K562 (cell line): ENCODE measurements at regions not wholly inside any gene's neighbourhood (a gene's known extent, or its start where the extent isn't known, plus 50 kb on each side); places are given as distances from the start of the nearest gene placed in this dataset.
"Not testable (repeated sequence)": the region's sequence is repeated elsewhere in the genome, so short reads cannot be mapped to it uniquely, and the experiment has no call there.

Experiments used
- ATAC-seq: fragments of 200-7000 bp; cut with Tn5 transposase; 3 replicates; pipeline ENCODE4 v1.9.1; 2020; ENCODE audit warnings: moderate library complexity
- BruUV-seq: library from RNA; stranded (reverse); fragments of 400-500 nt; replicated peaks from 2 replicates; lab custom pipeline; 2021; lab: Mats Ljungman, UMichigan
- CTCF ChIA-PET: fragments of 300-600 bp; formaldehyde crosslinking; extraction: SDS; loops from one replicate; lab custom pipeline; 2021; ENCODE audit warnings: low intra/inter-chr PET ratio; lab: Yijun Ruan, JAX
- POLR2A ChIA-PET: fragments of 300-600, 350-650 bp; sonication (Branson Sonifier 250); formaldehyde crosslinking; extraction: SDS; loops from one replicate; lab custom pipeline; 2021; ENCODE audit warnings: antibody characterized with exemption, inconsistent platforms; lab: Yijun Ruan, JAX
- DNase-seq, 4 experiments: peaks; one replicate each; pipeline versions ENCODE4 v3.0.0 to v3.0.0-alpha.2; 2011 to 2018; ENCODE audit warnings: low spot score in 3 of 4, mixed read lengths in 3 of 4; ENCODE audit errors: extremely low read depth in 1 of 4
- FAIRE-seq: peaks from 2 replicates; lab custom pipeline; 2011; peaks lifted over from hg19 to GRCh38; lab: Jason Lieb, UNC
- H2AFZ ChIP-seq: 2 replicates; pipeline ENCODE4 v1.6.0; 2011; ENCODE audit warnings: low read depth, low read length, control low read depth, inconsistent platforms
- H3K27ac ChIP-seq: fragments of 200-600 bp; 3 replicates; pipeline ENCODE4 v1.8.0; 2011; ENCODE audit warnings: low read depth, mild to moderate bottlenecking, control low read depth, inconsistent platforms, low read length, moderate library complexity, mixed read lengths; ENCODE audit errors: extremely low read depth
- H3K27me3 ChIP-seq, 2 experiments: fragments of 300-600 bp in 1 of 2; 2 replicates in 1 of 2; 3 replicates in 1 of 2; pipeline versions ENCODE4 v1.6.0 to v1.8.0; 2011; ENCODE audit warnings: inconsistent platforms in 2 of 2, low read length in 2 of 2, mild to moderate bottlenecking in 1 of 2, mixed read lengths in 1 of 2, moderate library complexity in 1 of 2; ENCODE audit not compliant: control insufficient read depth in 2 of 2, insufficient read depth in 2 of 2
- H3K36me3 ChIP-seq: fragments of 300-600 bp; 3 replicates; pipeline ENCODE4 v1.8.0; 2011; ENCODE audit warnings: mild to moderate bottlenecking, low read length, inconsistent platforms; ENCODE audit not compliant: control insufficient read depth, insufficient read depth
- H3K4me1 ChIP-seq, 2 experiments: fragments of 200-600 bp in 1 of 2; replicated peaks in 1 of 2; 2 replicates in 1 of 2; 3 replicates in 1 of 2; pipeline versions ENCODE4 v1.5.1 to v1.8.0; 2011; ENCODE audit warnings: inconsistent platforms in 2 of 2, low read length in 2 of 2, mild to moderate bottlenecking in 1 of 2, mixed read lengths in 1 of 2, moderate library complexity in 1 of 2; ENCODE audit not compliant: control insufficient read depth in 2 of 2, insufficient read depth in 2 of 2
- H3K4me2 ChIP-seq: 2 replicates; pipeline ENCODE4 v1.6.1; 2011; ENCODE audit warnings: low read length, control low read depth, inconsistent platforms, mixed read lengths; ENCODE audit not compliant: insufficient read depth
- H3K4me3 ChIP-seq: fragments of 200-600 bp; sonication (generic), shearing (Covaris generic); 2 replicates; pipeline ENCODE4 v1.5.1; 2016; ENCODE audit warnings: control low read depth, inconsistent platforms
- H3K79me2 ChIP-seq: fragments of 200-600 bp; 3 replicates; pipeline ENCODE4 v1.8.0; 2011; ENCODE audit warnings: low read length, inconsistent platforms; ENCODE audit not compliant: control insufficient read depth, insufficient read depth
- H3K9ac ChIP-seq, 2 experiments: 2 replicates each; pipeline versions ENCODE4 v1.6.0 to v1.6.1; 2011; ENCODE audit warnings: low read depth in 2 of 2, low read length in 2 of 2, control low read depth in 1 of 2, inconsistent platforms in 1 of 2, mild to moderate bottlenecking in 1 of 2, mixed read lengths in 1 of 2; ENCODE audit not compliant: insufficient read depth in 1 of 2
- H3K9me1 ChIP-seq: one replicate; pipeline ENCODE4 v1.6.0; 2011; ENCODE audit warnings: inconsistent platforms, mild to moderate bottlenecking, low read length, moderate library complexity; ENCODE audit not compliant: control insufficient read depth, insufficient read depth
- H3K9me3 ChIP-seq: replicated peaks from 2 replicates; pipeline ENCODE4 v1.5.1; 2011; ENCODE audit warnings: low read depth, low read length, inconsistent platforms; ENCODE audit not compliant: control insufficient read depth, insufficient read depth
- H4K20me1 ChIP-seq: replicated peaks from 2 replicates; pipeline ENCODE4 v1.6.1; 2011; ENCODE audit warnings: low read length, inconsistent platforms, mixed read lengths; ENCODE audit not compliant: control insufficient read depth, insufficient read depth
- WGBS: fragments of 100-300 bp; shearing (Covaris generic); methylation state at CpG from one replicate; pipeline ENCODE4 v1.1.6; 2016; ENCODE audit warnings: low coverage, mixed read lengths; ENCODE audit not compliant: insufficient coverage; ENCODE audit errors: missing lambda C conversion rate; 5-methylcytosine and 5-hydroxymethylcytosine counted together
- in situ Hi-C: fragments of 300-500 bp; cut with MboI; formaldehyde crosslinking; loops from 4 replicates; pipeline ENCODE4 v1.15.0; 2018; ENCODE audit warnings: inconsistent platforms, mixed read lengths
- intact Hi-C: fragments of 100-400 bp; cut with micrococcal nuclease; formaldehyde crosslinking; loops from 2 replicates; pipeline ENCODE4 v1.14.2; 2022

GRCh38 chr13:18905096-18905495, 276.5 kb downstream of the TUBA3C start:
- in situ Hi-C loops, FAIRE-seq, H3K9ac ChIP-seq, H3K4me3 ChIP-seq, H3K4me2 ChIP-seq, CTCF ChIA-PET, H2AFZ ChIP-seq, H4K20me1 ChIP-seq, H3K27ac ChIP-seq, POLR2A ChIA-PET, H3K4me1 ChIP-seq, H3K36me3 ChIP-seq, H3K79me2 ChIP-seq, ATAC-seq, H3K27me3 ChIP-seq, DNase-seq, intact Hi-C loops, H3K9me1 ChIP-seq, H3K9me3 ChIP-seq, BruUV-seq: not testable (repeated sequence)
- 80% methylated on average over 3 of the region's 12 CpGs for WGBS

- CTCF ChIA-PET, result not testable (repeated sequence)
- 48% methylated on average over 10 of the region's 13 CpGs for WGBS
These were observed 286.2 kb downstream of the TUBA3C start for GRCh38 chr13:18895411-18895810.

GRCh38 chr13:18891242-18891641, 290.4 kb downstream of the TUBA3C start:
- H3K36me3 ChIP-seq, H3K27ac ChIP-seq, intact Hi-C loops, H3K4me2 ChIP-seq, CTCF ChIA-PET, ATAC-seq, H3K4me1 ChIP-seq, H4K20me1 ChIP-seq, H3K9me1 ChIP-seq, H3K4me3 ChIP-seq, FAIRE-seq, H2AFZ ChIP-seq, H3K79me2 ChIP-seq, BruUV-seq, POLR2A ChIA-PET, H3K27me3 ChIP-seq, DNase-seq, H3K9me3 ChIP-seq, H3K9ac ChIP-seq: not testable (repeated sequence)
- in situ Hi-C loops, result loop anchor here (10.0 kb wide), 1 partner anchor 676 kb away; no protein-coding TSS in a partner anchor
- WGBS, result 27% methylated on average over 1 of the region's 1 CpG

More at GRCh38 chr13:18895411-18895810, 286.2 kb downstream of the TUBA3C start:
- intact Hi-C loops, H3K27me3 ChIP-seq, H3K79me2 ChIP-seq, H3K9me1 ChIP-seq, ATAC-seq, H3K4me2 ChIP-seq, H3K36me3 ChIP-seq, H3K4me3 ChIP-seq, H3K4me1 ChIP-seq, BruUV-seq, DNase-seq, POLR2A ChIA-PET, H3K9ac ChIP-seq, H2AFZ ChIP-seq, FAIRE-seq, H4K20me1 ChIP-seq, H3K9me3 ChIP-seq, H3K27ac ChIP-seq: not testable (repeated sequence)
- in situ Hi-C loops, result loop anchor here (10.0 kb wide), 1 partner anchor 681 kb away; no protein-coding TSS in a partner anchor
